ENCODE measurements at regions not wholly inside any gene's neighbourhood (a gene's known extent, or its start where the extent isn't known, plus 50 kb on each side); places are given as distances from the start of the nearest gene placed in this dataset.
A peak's percentile ranks its signal among the peaks of the same experiment; 100 is the strongest.

- CTCF ChIA-PET (ENCODE audit: low intra/inter-chr PET ratio, low total read pairs): no interaction called here
Measured at GRCh38 chr15:39426552-39427532, 154.0 kb upstream of the THBS1 start.

GRCh38 chr15:39427705-39428104 lies 153.2 kb upstream of the THBS1 start:
- Histone ChIP-seq H3K36me3 (replicated peaks in 1 of 2; ENCODE audit: control insufficient read depth in 1 of 2, insufficient read depth in 2 of 2, low read length in 2 of 2) (no peaks in the 10 kb centered on the region), H3K9ac (ENCODE audit: insufficient read depth, low read depth, low read length) (no peak overlapping the region), H3K27me3 (ENCODE audit: control insufficient read depth in 1 of 2, insufficient read depth in 2 of 2, low read length in 2 of 2) (no peaks in the 10 kb centered on the region), H3K4me2 (ENCODE audit: low read depth, low read length) (no peak overlapping the region), H3K4me3 (replicated peaks in 1 of 3; ENCODE audit: insufficient read depth in 1 of 3, low read depth in 2 of 3, low read length in 3 of 3) (no peak overlapping the region), H4K20me1 (ENCODE audit: insufficient read depth, low read length) (no peaks in the 10 kb centered on the region), H3K4me1 (ENCODE audit: insufficient read depth, low read length) (peaks cover 43% of the 10 kb centered on the region), H3K27ac (ENCODE audit: extremely low read length, insufficient read depth, low read length) (no peak overlapping the region), H3K9me3 (ENCODE audit: low read length) (no peaks in the 10 kb centered on the region), H3K79me2 (ENCODE audit: insufficient read depth, low read length) (no peaks in the 10 kb centered on the region), H2AFZ (ENCODE audit: low read length) (no peak overlapping the region)
- no TSS peak for BruUV-seq (replicated peaks)
- FAIRE-seq (no peak), DNase-seq (ENCODE audit: low spot score) (peak; percentile 62), ATAC-seq (peak; percentile 79)
- intact Hi-C loops (cut with micrococcal nuclease; ENCODE audit: unreplicated experiment): no loop called here
- ChIA-PET CTCF (ENCODE audit: low intra/inter-chr PET ratio, low total read pairs) (no interaction called here), POLR2A (no interaction called here)
- in situ Hi-C loops (cut with HindIII; ENCODE audit: extremely low pct_ligation_motif_present, low pct_unique_long_range_greater_than_20kb): no loop called here
- WGBS (ENCODE audit: low lambda C conversion rate): 0% methylated on average over 1 of the region's 3 CpGs
- no peak for TF ChIP-seq HCFC1 (IDR thresholded peaks at IDR 0.05; ENCODE audit: low read depth, low read length)
- TF ChIP-seq MED8 (CRISPR knock-in tag; IDR thresholded peaks at IDR 0.05; ENCODE audit: insufficient replicate concordance): no peak
- 0 out of 2 replicates have a peak, but pooled peaks have one; percentile 14 for TF ChIP-seq RARA (CRISPR knock-in tag; IDR thresholded peaks at IDR 0.05)
- TF ChIP-seq ZNF180 (CRISPR knock-in tag; IDR thresholded peaks at IDR 0.05; ENCODE audit: borderline replicate concordance, low read depth): no peak
- TF ChIP-seq UBTF (CRISPR knock-in tag; IDR thresholded peaks at IDR 0.05): no peak
- peak; percentile 57 for TF ChIP-seq CEBPG (CRISPR knock-in tag; IDR thresholded peaks at IDR 0.05)

More at GRCh38 chr15:39426552-39427532, 154.0 kb upstream of the THBS1 start:
- no peak overlapping the region for H3K4me3 ChIP-seq (replicated peaks in 1 of 3; ENCODE audit: insufficient read depth in 1 of 3, low read depth in 2 of 3, low read length in 3 of 3)
- H3K4me2 ChIP-seq (ENCODE audit: low read depth, low read length): no peak overlapping the region
- no peaks in the 10 kb centered on the region for H3K27me3 ChIP-seq (ENCODE audit: control insufficient read depth in 1 of 2, insufficient read depth in 2 of 2, low read length in 2 of 2)
- FAIRE-seq (no peak), ATAC-seq (no peak), DNase-seq (ENCODE audit: low spot score) (no peak)
- WGBS (ENCODE audit: low lambda C conversion rate): 89% methylated on average over 19 of the region's 19 CpGs
- no peak overlapping the region for H2AFZ ChIP-seq (ENCODE audit: low read length)
- POLR2A ChIA-PET: no interaction called here
- TF ChIP-seq SRSF9 (IDR thresholded peaks at IDR 0.05; ENCODE audit: borderline replicate concordance, insufficient read depth, low read depth, low read length, poor library complexity, severe bottlenecking) (no peak), MXI1 (IDR thresholded peaks at IDR 0.05; ENCODE audit: borderline replicate concordance, low read depth, low read length) (no peak), KLF11 (CRISPR knock-in tag; IDR thresholded peaks at IDR 0.05) (no peak), ZNF264 (CRISPR knock-in tag; IDR thresholded peaks at IDR 0.05) (no peak), ZNF232 (CRISPR knock-in tag; IDR thresholded peaks at IDR 0.05; ENCODE audit: borderline replicate concordance) (no peak), CREB3 (CRISPR knock-in tag; IDR thresholded peaks at IDR 0.05) (no peak), ZNF703 (CRISPR knock-in tag; IDR thresholded peaks at IDR 0.05; ENCODE audit: borderline replicate concordance) (no peak)
- no peaks in the 10 kb centered on the region for H3K9me3 ChIP-seq (ENCODE audit: low read length)
- H3K79me2 ChIP-seq (ENCODE audit: insufficient read depth, low read length): no peaks in the 10 kb centered on the region
- no peaks in the 10 kb centered on the region for H3K36me3 ChIP-seq (replicated peaks in 1 of 2; ENCODE audit: control insufficient read depth in 1 of 2, insufficient read depth in 2 of 2, low read length in 2 of 2)
- H3K4me1 ChIP-seq (ENCODE audit: insufficient read depth, low read length): peaks cover 42% of the 10 kb centered on the region
- BruUV-seq (replicated peaks): no TSS peak
- no peak overlapping the region for H3K27ac ChIP-seq (ENCODE audit: extremely low read length, insufficient read depth, low read length)
- intact Hi-C loops (cut with micrococcal nuclease; ENCODE audit: unreplicated experiment) (no loop called here), in situ Hi-C loops (cut with HindIII; ENCODE audit: extremely low pct_ligation_motif_present, low pct_unique_long_range_greater_than_20kb) (no loop called here)
- no peaks in the 10 kb centered on the region for H4K20me1 ChIP-seq (ENCODE audit: insufficient read depth, low read length)
- H3K9ac ChIP-seq (ENCODE audit: insufficient read depth, low read depth, low read length): no peak overlapping the region
